Natural killer cell treated with Interleukin-12 subunit alpha and Interleukin-12 subunit beta and Interleukin-15 and Interleukin-18, amount 100 ng/mL, for 72 hours (primary cell): ENCODE measurements at regions not wholly inside any gene's neighbourhood (a gene's known extent, or its start where the extent isn't known, plus 50 kb on each side); places are given as distances from the start of the nearest gene placed in this dataset.
"Not testable (repeated sequence)": the region's sequence is repeated elsewhere in the genome, so short reads cannot be mapped to it uniquely, and the experiment has no call there.

ENCODE experiments used
- ATAC-seq, 2 donors: fragments of 150-1000 bp; cut with Tn5 transposase in 1 of 2; sonication (Bioruptor Pico), chemical (Tn5 transposase) in 1 of 2; 2 replicates each; pipeline ENCODE4 v1.10.0; 2021
- DNase-seq: peaks from one replicate; pipeline ENCODE4 v3.0.0; 2022; ENCODE audit warnings: low spot score
- H3K27ac Mint-ChIP-seq, 2 donors: 1 replicate in 1 of 2; 2 replicates in 1 of 2; pipeline ENCODE4 v1.8.0; 2022; ENCODE audit warnings: mixed read lengths in 2 of 2, mild to moderate bottlenecking in 1 of 2, moderate library complexity in 1 of 2
- H3K27me3 Mint-ChIP-seq, 2 donors: 1 replicate in 1 of 2; 2 replicates in 1 of 2; pipeline ENCODE4 v1.8.0; 2022; ENCODE audit warnings: mixed read lengths in 2 of 2
- H3K36me3 Mint-ChIP-seq: one replicate; pipeline ENCODE4 v1.8.0; 2022; ENCODE audit warnings: mixed read lengths
- H3K4me1 Mint-ChIP-seq, 2 donors: 1 replicate in 1 of 2; 2 replicates in 1 of 2; pipeline ENCODE4 v1.8.0; 2022; ENCODE audit warnings: low read depth in 2 of 2, mixed read lengths in 2 of 2, mild to moderate bottlenecking in 1 of 2
- H3K4me3 Mint-ChIP-seq: one replicate; pipeline ENCODE4 v1.8.0; 2022; ENCODE audit warnings: mixed read lengths
- H3K9me3 Mint-ChIP-seq: 2 replicates; pipeline ENCODE4 v1.8.0; 2022; ENCODE audit warnings: mixed read lengths

- not testable (repeated sequence) for H3K36me3 Mint-ChIP-seq, H3K4me3 Mint-ChIP-seq, H3K9me3 Mint-ChIP-seq, ATAC-seq, DNase-seq, H3K27ac Mint-ChIP-seq, H3K4me1 Mint-ChIP-seq, H3K27me3 Mint-ChIP-seq
These were observed 87.8 kb downstream of the TENT5D start for GRCh38 chrX:80508083-80508482.

- H3K4me3 Mint-ChIP-seq = no peak overlapping the region
- no peaks in the 10 kb centered on the region for H3K36me3 Mint-ChIP-seq
- H3K4me1 Mint-ChIP-seq = no peaks in the 10 kb centered on the region
- no peaks in the 10 kb centered on the region for H3K9me3 Mint-ChIP-seq
- H3K27me3 Mint-ChIP-seq = peaks cover 0 to 2% of the 10 kb centered on the region in 2 donors
- DNase-seq (no peak), ATAC-seq (no peak)
- no peak overlapping the region for H3K27ac Mint-ChIP-seq
These were observed 91.9 kb downstream of the TENT5D start for GRCh38 chrX:80511969-80512760.

GRCh38 chrX:80512924-80513323 is 92.7 kb downstream of the TENT5D start:
- peaks cover 0 to 2% of the 10 kb centered on the region in 2 donors for H3K27me3 Mint-ChIP-seq
- ATAC-seq (no peak), DNase-seq (no peak)
- H3K4me1 Mint-ChIP-seq = no peaks in the 10 kb centered on the region
- no peak overlapping the region for H3K27ac Mint-ChIP-seq
- no peaks in the 10 kb centered on the region for H3K36me3 Mint-ChIP-seq
- no peak overlapping the region for H3K4me3 Mint-ChIP-seq
- no peaks in the 10 kb centered on the region for H3K9me3 Mint-ChIP-seq

- Mint-ChIP-seq H3K9me3 (peaks cover 2% of the 10 kb centered on the region), H3K27me3 (peaks cover 0 to 2% of the 10 kb centered on the region in 2 donors), H3K36me3 (no peaks in the 10 kb centered on the region), H3K27ac (no peak overlapping the region), H3K4me1 (no peaks in the 10 kb centered on the region), H3K4me3 (no peak overlapping the region)
- DNase-seq = no peak
- ATAC-seq = no peak
These were observed 93.4 kb downstream of the TENT5D start for GRCh38 chrX:80513625-80514024.

GRCh38 chrX:80537096-80537495 is 116.8 kb downstream of the TENT5D start:
- DNase-seq (no peak), ATAC-seq (no peak)
- H3K4me3 Mint-ChIP-seq = no peak overlapping the region
- H3K4me1 Mint-ChIP-seq = no peaks in the 10 kb centered on the region
- H3K36me3 Mint-ChIP-seq = no peaks in the 10 kb centered on the region
- no peak overlapping the region for H3K27ac Mint-ChIP-seq
- H3K9me3 Mint-ChIP-seq = peaks cover 7% of the 10 kb centered on the region
- H3K27me3 Mint-ChIP-seq = no peaks in the 10 kb centered on the region

GRCh38 chrX:80550722-80551121 is 130.5 kb downstream of the TENT5D start:
- peaks cover 0 to 2% of the 10 kb centered on the region in 2 donors for H3K27me3 Mint-ChIP-seq
- H3K9me3 Mint-ChIP-seq = no peaks in the 10 kb centered on the region
- no peak overlapping the region for H3K4me3 Mint-ChIP-seq
- no peak for DNase-seq
- H3K36me3 Mint-ChIP-seq = no peaks in the 10 kb centered on the region
- no peak overlapping the region for H3K27ac Mint-ChIP-seq
- ATAC-seq = no peak
- no peaks in the 10 kb centered on the region for H3K4me1 Mint-ChIP-seq

GRCh38 chrX:80556148-80556547 is 135.9 kb downstream of the TENT5D start:
- no peaks in the 10 kb centered on the region for H3K4me1 Mint-ChIP-seq

GRCh38 chrX:80572636-80573035 is 152.4 kb downstream of the TENT5D start:
- Mint-ChIP-seq H3K36me3 (no peaks in the 10 kb centered on the region), H3K27me3 (peaks cover 0 to 5% of the 10 kb centered on the region in 2 donors), H3K9me3 (peaks cover 5% of the 10 kb centered on the region), H3K27ac (no peak overlapping the region), H3K4me3 (no peak overlapping the region), H3K4me1 (no peaks in the 10 kb centered on the region)
- no peak for DNase-seq
- no peak for ATAC-seq

More at GRCh38 chrX:80556148-80556547, 135.9 kb downstream of the TENT5D start:
- Mint-ChIP-seq H3K36me3 (no peaks in the 10 kb centered on the region), H3K4me3 (no peak overlapping the region), H3K27ac (no peak overlapping the region), H3K9me3 (peaks cover 7% of the 10 kb centered on the region), H3K27me3 (no peaks in the 10 kb centered on the region)
- no peak for DNase-seq
- no peak for ATAC-seq

GRCh38 chrX:80573275-80573674 is 153.0 kb downstream of the TENT5D start:
- no peaks in the 10 kb centered on the region for H3K4me1 Mint-ChIP-seq
- H3K4me3 Mint-ChIP-seq = no peak overlapping the region
- H3K27me3 Mint-ChIP-seq = peaks cover 0 to 5% of the 10 kb centered on the region in 2 donors
- ATAC-seq (no peak), DNase-seq (no peak)
- no peak overlapping the region for H3K27ac Mint-ChIP-seq
- H3K36me3 Mint-ChIP-seq = no peaks in the 10 kb centered on the region
- H3K9me3 Mint-ChIP-seq = peaks cover 4% of the 10 kb centered on the region

- not testable (repeated sequence) for H3K4me1 Mint-ChIP-seq, H3K4me3 Mint-ChIP-seq, H3K9me3 Mint-ChIP-seq, H3K36me3 Mint-ChIP-seq, H3K27ac Mint-ChIP-seq, H3K27me3 Mint-ChIP-seq, ATAC-seq, DNase-seq
These were observed 154.3 kb downstream of the TENT5D start for GRCh38 chrX:80574486-80575086.

GRCh38 chrX:80576267-80576666 is 156.0 kb downstream of the TENT5D start:
- H3K4me3 Mint-ChIP-seq = no peak overlapping the region
- peaks cover 2% of the 10 kb centered on the region for H3K9me3 Mint-ChIP-seq
- H3K36me3 Mint-ChIP-seq = no peaks in the 10 kb centered on the region
- DNase-seq = no peak
- no peak overlapping the region for H3K27ac Mint-ChIP-seq
- H3K27me3 Mint-ChIP-seq = peaks cover 0 to 3% of the 10 kb centered on the region in 2 donors
- no peaks in the 10 kb centered on the region for H3K4me1 Mint-ChIP-seq
- ATAC-seq = no peak

GRCh38 chrX:80576806-80577533 is 156.7 kb downstream of the TENT5D start:
- H3K27ac Mint-ChIP-seq = no peak overlapping the region

GRCh38 chrX:80578517-80579105 is 158.4 kb downstream of the TENT5D start:
- Mint-ChIP-seq H3K4me3 (no peak overlapping the region), H3K27me3 (peaks cover 0 to 3% of the 10 kb centered on the region in 2 donors)

More at GRCh38 chrX:80576806-80577533, 156.7 kb downstream of the TENT5D start:
- ATAC-seq (peak in 1 of 2 donors; percentile 50), DNase-seq (no peak)
- peaks cover 2% of the 10 kb centered on the region for H3K9me3 Mint-ChIP-seq
- no peak overlapping the region for H3K4me3 Mint-ChIP-seq
- no peaks in the 10 kb centered on the region for H3K4me1 Mint-ChIP-seq
- no peaks in the 10 kb centered on the region for H3K36me3 Mint-ChIP-seq
- peaks cover 0 to 3% of the 10 kb centered on the region in 2 donors for H3K27me3 Mint-ChIP-seq

GRCh38 chrX:80590992-80591391 is 170.7 kb downstream of the TENT5D start:
- H3K4me3 Mint-ChIP-seq, ATAC-seq, H3K9me3 Mint-ChIP-seq, H3K4me1 Mint-ChIP-seq, H3K27ac Mint-ChIP-seq, H3K36me3 Mint-ChIP-seq, H3K27me3 Mint-ChIP-seq, DNase-seq: not testable (repeated sequence)

More at GRCh38 chrX:80578517-80579105, 158.4 kb downstream of the TENT5D start:
- Mint-ChIP-seq H3K27ac (no peak overlapping the region), H3K4me1 (no peaks in the 10 kb centered on the region), H3K9me3 (no peaks in the 10 kb centered on the region), H3K36me3 (no peaks in the 10 kb centered on the region)
- ATAC-seq (no peak), DNase-seq (no peak)
